ENCODE measurements at regions not wholly inside any gene's neighbourhood (a gene's known extent, or its start where the extent isn't known, plus 50 kb on each side); places are given as distances from the start of the nearest gene placed in this dataset.

- TF ChIP-seq, protein P1, sequence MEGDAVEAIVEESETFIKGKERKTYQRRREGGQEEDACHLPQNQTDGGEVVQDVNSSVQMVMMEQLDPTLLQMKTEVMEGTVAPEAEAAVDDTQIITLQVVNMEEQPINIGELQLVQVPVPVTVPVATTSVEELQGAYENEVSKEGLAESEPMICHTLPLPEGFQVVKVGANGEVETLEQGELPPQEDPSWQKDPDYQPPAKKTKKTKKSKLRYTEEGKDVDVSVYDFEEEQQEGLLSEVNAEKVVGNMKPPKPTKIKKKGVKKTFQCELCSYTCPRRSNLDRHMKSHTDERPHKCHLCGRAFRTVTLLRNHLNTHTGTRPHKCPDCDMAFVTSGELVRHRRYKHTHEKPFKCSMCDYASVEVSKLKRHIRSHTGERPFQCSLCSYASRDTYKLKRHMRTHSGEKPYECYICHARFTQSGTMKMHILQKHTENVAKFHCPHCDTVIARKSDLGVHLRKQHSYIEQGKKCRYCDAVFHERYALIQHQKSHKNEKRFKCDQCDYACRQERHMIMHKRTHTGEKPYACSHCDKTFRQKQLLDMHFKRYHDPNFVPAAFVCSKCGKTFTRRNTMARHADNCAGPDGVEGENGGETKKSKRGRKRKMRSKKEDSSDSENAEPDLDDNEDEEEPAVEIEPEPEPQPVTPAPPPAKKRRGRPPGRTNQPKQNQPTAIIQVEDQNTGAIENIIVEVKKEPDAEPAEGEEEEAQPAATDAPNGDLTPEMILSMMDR (conservative IDR thresholded peaks at IDR 0.05; ENCODE audit: low read depth, low read length), result no peak
- no peak overlapping the region for H3K4me3 ChIP-seq (ENCODE audit: low read depth, low read length)
- DNase-seq (ENCODE audit: low read depth), result no peak
Measured at GRCh38 chr13:86201477-86201876, 402.3 kb upstream of the SLITRK6 start.

GRCh38 chr13:86193281-86193680, 394.1 kb upstream of the SLITRK6 start:
- TF ChIP-seq, protein P1 (conservative IDR thresholded peaks at IDR 0.05; ENCODE audit: low read depth, low read length), result no peak
- H3K4me3 ChIP-seq (ENCODE audit: low read depth, low read length), result no peak overlapping the region
- no peak for DNase-seq (ENCODE audit: low read depth)

DNA sequence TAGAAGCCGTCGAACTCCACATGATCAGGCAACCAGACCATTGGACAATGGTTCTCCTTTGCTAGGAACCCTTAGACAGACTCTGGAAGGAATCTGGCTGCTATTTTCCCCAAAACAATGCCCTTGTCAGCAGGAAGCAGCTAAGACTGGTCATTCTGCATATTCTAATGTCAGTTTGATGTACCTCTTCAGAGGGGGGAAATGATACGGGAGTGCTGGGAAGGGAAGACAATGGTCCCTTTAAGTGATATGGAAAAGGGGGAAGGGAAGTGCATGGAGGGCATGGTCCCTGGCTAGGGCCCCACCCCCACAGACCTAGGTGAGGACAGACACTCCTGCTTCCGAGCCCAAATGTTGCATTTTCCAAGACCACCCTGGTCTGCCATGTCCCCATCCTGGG, 389.0 kb upstream of the SLITRK6 start:
- no peak overlapping the region for H3K4me3 ChIP-seq (ENCODE audit: low read depth, low read length)
- DNase-seq (ENCODE audit: low read depth), result no peak
- TF ChIP-seq, protein P1 (conservative IDR thresholded peaks at IDR 0.05; ENCODE audit: low read depth, low read length), result no peak

GRCh38 chr13:86185636-86186035, 386.4 kb upstream of the SLITRK6 start:
- no peak overlapping the region for H3K4me3 ChIP-seq (ENCODE audit: low read depth, low read length)
- no peak for DNase-seq (ENCODE audit: low read depth)
- TF ChIP-seq, protein P1 (conservative IDR thresholded peaks at IDR 0.05; ENCODE audit: low read depth, low read length), result no peak

- no peak overlapping the region for H3K4me3 ChIP-seq (ENCODE audit: low read depth, low read length)
- TF ChIP-seq, protein P1 (conservative IDR thresholded peaks at IDR 0.05; ENCODE audit: low read depth, low read length), result no peak
- DNase-seq (ENCODE audit: low read depth), result no peak
Measured at GRCh38 chr13:86185107-86185506, 385.9 kb upstream of the SLITRK6 start.

- no peak for DNase-seq (ENCODE audit: low read depth)
- no peak overlapping the region for H3K4me3 ChIP-seq (ENCODE audit: low read depth, low read length)
- TF ChIP-seq, protein P1 (conservative IDR thresholded peaks at IDR 0.05; ENCODE audit: low read depth, low read length), result peak; percentile 58
Measured at GRCh38 chr13:86174622-86175021, 375.4 kb upstream of the SLITRK6 start.

- TF ChIP-seq, protein P1 (conservative IDR thresholded peaks at IDR 0.05; ENCODE audit: low read depth, low read length), result no peak
- H3K4me3 ChIP-seq (ENCODE audit: low read depth, low read length), result no peak overlapping the region
- DNase-seq (ENCODE audit: low read depth), result no peak
Measured at GRCh38 chr13:86172961-86173360, 373.7 kb upstream of the SLITRK6 start.

Measured in epithelial cell of proximal tubule (primary cell).